ENCODE measurements at regions not wholly inside any gene's neighbourhood (a gene's known extent, or its start where the extent isn't known, plus 50 kb on each side); places are given as distances from the start of the nearest gene placed in this dataset.

GRCh38 chr18:71079606-71080005, 790.8 kb downstream of the SOCS6 start:
- H3K4me3 ChIP-seq (ENCODE audit: low read depth, low read length), result no peak overlapping the region
- TF ChIP-seq, protein P1, sequence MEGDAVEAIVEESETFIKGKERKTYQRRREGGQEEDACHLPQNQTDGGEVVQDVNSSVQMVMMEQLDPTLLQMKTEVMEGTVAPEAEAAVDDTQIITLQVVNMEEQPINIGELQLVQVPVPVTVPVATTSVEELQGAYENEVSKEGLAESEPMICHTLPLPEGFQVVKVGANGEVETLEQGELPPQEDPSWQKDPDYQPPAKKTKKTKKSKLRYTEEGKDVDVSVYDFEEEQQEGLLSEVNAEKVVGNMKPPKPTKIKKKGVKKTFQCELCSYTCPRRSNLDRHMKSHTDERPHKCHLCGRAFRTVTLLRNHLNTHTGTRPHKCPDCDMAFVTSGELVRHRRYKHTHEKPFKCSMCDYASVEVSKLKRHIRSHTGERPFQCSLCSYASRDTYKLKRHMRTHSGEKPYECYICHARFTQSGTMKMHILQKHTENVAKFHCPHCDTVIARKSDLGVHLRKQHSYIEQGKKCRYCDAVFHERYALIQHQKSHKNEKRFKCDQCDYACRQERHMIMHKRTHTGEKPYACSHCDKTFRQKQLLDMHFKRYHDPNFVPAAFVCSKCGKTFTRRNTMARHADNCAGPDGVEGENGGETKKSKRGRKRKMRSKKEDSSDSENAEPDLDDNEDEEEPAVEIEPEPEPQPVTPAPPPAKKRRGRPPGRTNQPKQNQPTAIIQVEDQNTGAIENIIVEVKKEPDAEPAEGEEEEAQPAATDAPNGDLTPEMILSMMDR (IDR thresholded peaks at IDR 0.05; ENCODE audit: insufficient read depth, low read depth, low read length), result no peak
- no peak for DNase-seq (ENCODE audit: low read depth)

- DNase-seq (ENCODE audit: low read depth), result no peak
- H3K4me3 ChIP-seq (ENCODE audit: low read depth, low read length), result no peak overlapping the region
- TF ChIP-seq, protein P1 (IDR thresholded peaks at IDR 0.05; ENCODE audit: insufficient read depth, low read depth, low read length), result no peak
Measured at GRCh38 chr18:71077451-71077850, 788.6 kb downstream of the SOCS6 start.

DNA sequence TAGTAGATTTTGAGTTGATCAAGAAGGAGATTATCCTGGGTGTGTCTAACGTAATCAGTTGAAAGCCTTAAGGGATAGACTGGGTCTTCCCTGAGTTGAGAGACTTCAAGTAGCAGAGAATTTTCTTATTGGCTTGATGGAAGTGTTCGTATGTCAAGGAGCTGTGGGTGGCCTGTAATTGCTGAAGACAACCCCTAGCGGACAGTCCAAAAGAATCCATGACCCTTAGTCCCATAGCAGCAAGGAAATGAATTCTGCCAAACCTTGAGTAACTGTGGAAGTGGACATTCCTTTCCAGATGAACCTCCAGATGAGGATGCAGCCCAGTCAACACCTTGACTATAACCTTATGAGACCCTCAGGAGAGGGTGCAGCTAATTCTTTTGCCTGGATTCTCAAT, 786.3 kb downstream of the SOCS6 start:
- no peak for DNase-seq (ENCODE audit: low read depth)
- TF ChIP-seq, protein P1 (IDR thresholded peaks at IDR 0.05; ENCODE audit: insufficient read depth, low read depth, low read length), result no peak

GRCh38 chr18:71068338-71068737, 779.5 kb downstream of the SOCS6 start:
- TF ChIP-seq, protein P1 (IDR thresholded peaks at IDR 0.05; ENCODE audit: insufficient read depth, low read depth, low read length), result no peak

More for the DNA sequence above, 786.3 kb downstream of the SOCS6 start:
- no peak overlapping the region for H3K4me3 ChIP-seq (ENCODE audit: low read depth, low read length)

DNA sequence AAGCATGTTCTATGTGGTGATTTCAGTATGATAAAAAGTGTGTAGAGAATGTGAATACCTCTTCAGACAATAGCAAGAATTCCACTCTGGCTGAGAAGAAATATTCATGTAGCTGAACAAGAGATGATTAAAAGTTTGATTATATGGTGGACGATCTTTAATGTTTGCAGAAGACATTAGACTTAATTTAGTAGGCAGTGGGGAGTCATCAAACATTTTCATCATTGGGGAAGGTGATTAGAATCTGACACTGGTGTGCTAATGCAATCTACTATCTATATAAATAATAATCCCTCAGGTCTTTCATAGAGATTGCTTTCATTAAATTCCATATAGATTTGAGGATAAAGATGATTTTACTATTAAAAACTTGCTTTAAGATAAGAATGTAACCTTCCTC, 761.0 kb downstream of the SOCS6 start:
- no peak overlapping the region for H3K4me3 ChIP-seq (ENCODE audit: low read depth, low read length)
- no peak for DNase-seq (ENCODE audit: low read depth)
- TF ChIP-seq, protein P1 (IDR thresholded peaks at IDR 0.05; ENCODE audit: insufficient read depth, low read depth, low read length), result no peak

More at GRCh38 chr18:71068338-71068737, 779.5 kb downstream of the SOCS6 start:
- DNase-seq (ENCODE audit: low read depth), result no peak
- no peak overlapping the region for H3K4me3 ChIP-seq (ENCODE audit: low read depth, low read length)

DNA sequence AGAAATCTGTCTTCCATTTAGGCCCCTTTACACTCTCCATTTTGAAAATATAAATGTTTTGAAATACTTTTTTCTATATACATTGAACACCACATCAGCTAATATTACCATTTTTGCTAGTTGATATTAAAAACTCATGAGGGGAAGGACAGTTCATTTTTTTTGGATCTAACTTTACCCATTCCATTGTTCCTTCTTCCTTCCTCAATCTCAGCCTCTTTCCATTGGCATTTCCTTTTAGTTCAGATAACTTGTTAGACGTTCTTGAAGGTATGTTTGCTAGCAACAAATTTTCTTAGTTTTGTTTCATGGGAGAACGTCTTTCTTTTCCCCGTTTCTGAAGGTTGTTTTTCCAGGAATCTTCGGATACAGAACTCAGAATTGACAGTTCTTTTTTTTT, 759.0 kb downstream of the SOCS6 start:
- TF ChIP-seq, protein P1 (IDR thresholded peaks at IDR 0.05; ENCODE audit: insufficient read depth, low read depth, low read length), result no peak
- no peak for DNase-seq (ENCODE audit: low read depth)
- H3K4me3 ChIP-seq (ENCODE audit: low read depth, low read length), result no peak overlapping the region

GRCh38 chr18:71045331-71046065, 756.7 kb downstream of the SOCS6 start:
- no peak overlapping the region for H3K4me3 ChIP-seq (ENCODE audit: low read depth, low read length)
- TF ChIP-seq, protein P1 (IDR thresholded peaks at IDR 0.05; ENCODE audit: insufficient read depth, low read depth, low read length), result no peak
- no peak for DNase-seq (ENCODE audit: low read depth)

Measured in fibroblast of villous mesenchyme (primary cell).